Hepatocyte (in vitro differentiated cells): ENCODE measurements at regions not wholly inside any gene's neighbourhood (a gene's known extent, or its start where the extent isn't known, plus 50 kb on each side); places are given as distances from the start of the nearest gene placed in this dataset.

Source experiments
- DNase-seq: peaks from one replicate; pipeline ENCODE4 v3.0.0-alpha.2; 2016; ENCODE audit warnings: low spot score
- H2AFZ ChIP-seq: fragments of 200-600 bp; sonication (generic); 2 replicates; pipeline ENCODE4 v1.6.0; 2016; ENCODE audit warnings: antibody characterized with exemption, mild to moderate bottlenecking
- H3K27ac ChIP-seq: fragments of 200-600 bp; sonication (generic); 2 replicates; pipeline ENCODE4 v1.5.1; 2016; ENCODE audit warnings: mild to moderate bottlenecking
- H3K27me3 ChIP-seq: fragments of 200-600 bp; sonication (generic); 2 replicates; pipeline ENCODE4 v1.6.1; 2016
- H3K36me3 ChIP-seq: fragments of 200-600 bp; sonication (generic); replicated peaks from 2 replicates; pipeline ENCODE4 v1.5.1; 2016; ENCODE audit warnings: low read depth; ENCODE audit not compliant: insufficient read depth
- H3K4me1 ChIP-seq: fragments of 200-600 bp; sonication (generic); 2 replicates; pipeline ENCODE4 v1.5.1; 2016; ENCODE audit warnings: mild to moderate bottlenecking, moderate library complexity; ENCODE audit not compliant: insufficient read depth
- H3K4me2 ChIP-seq: fragments of 200-600 bp; sonication (generic); 2 replicates; pipeline ENCODE4 v1.6.0; 2016
- H3K4me3 ChIP-seq: fragments of 200-600 bp; sonication (generic); 2 replicates; pipeline ENCODE4 v1.5.1; 2016; ENCODE audit warnings: mild to moderate bottlenecking
- H3K79me2 ChIP-seq: fragments of 200-600 bp; sonication (generic); 2 replicates; pipeline ENCODE4 v1.6.0; 2017; ENCODE audit warnings: mild to moderate bottlenecking
- H3K9me2 ChIP-seq: fragments of 200-600 bp; sonication (generic); replicated peaks from 2 replicates; pipeline ENCODE4 v1.6.0; 2017; ENCODE audit warnings: mild to moderate bottlenecking; ENCODE audit not compliant: insufficient read depth
- H3K9me3 ChIP-seq: fragments of 200-600 bp; sonication (generic); 2 replicates; pipeline ENCODE4 v1.5.1; 2016; ENCODE audit warnings: low read depth, mild to moderate bottlenecking
- H4K20me1 ChIP-seq: fragments of 200-600 bp; sonication (generic); 2 replicates; pipeline ENCODE4 v1.6.0; 2016; ENCODE audit warnings: mild to moderate bottlenecking; ENCODE audit not compliant: insufficient read depth, poor library complexity, severe bottlenecking
- EZH2 ChIP-seq: fragments of 200-600 bp; sonication (generic); IDR thresholded peaks from 2 replicates; pipeline ENCODE4 v1.6.1; 2016; ENCODE audit warnings: antibody characterized with exemption, mild to moderate bottlenecking, borderline replicate concordance
- EZH2phosphoT487 ChIP-seq: fragments of 200-600 bp; sonication (generic); IDR thresholded peaks from one replicate; pipeline ENCODE4 v1.6.1; 2018; ENCODE audit warnings: antibody characterized with exemption, mild to moderate bottlenecking, low read depth, moderate library complexity; ENCODE audit not compliant: unreplicated experiment, severe bottlenecking
- WGBS: methylation state at CpG from one replicate; pipeline ENCODE4 v1.1.6; 2016; ENCODE audit warnings: low lambda C conversion rate; ENCODE audit errors: missing lambda C conversion rate; 5-methylcytosine and 5-hydroxymethylcytosine counted together
- TF ChIP-seq, protein P1 (sequence below): fragments of 200-600 bp; sonication (generic); IDR thresholded peaks from 2 replicates; pipeline ENCODE4 v1.5.1; 2016; ENCODE audit warnings: antibody characterized with exemption, mild to moderate bottlenecking; ENCODE audit not compliant: poor library complexity

DNA sequence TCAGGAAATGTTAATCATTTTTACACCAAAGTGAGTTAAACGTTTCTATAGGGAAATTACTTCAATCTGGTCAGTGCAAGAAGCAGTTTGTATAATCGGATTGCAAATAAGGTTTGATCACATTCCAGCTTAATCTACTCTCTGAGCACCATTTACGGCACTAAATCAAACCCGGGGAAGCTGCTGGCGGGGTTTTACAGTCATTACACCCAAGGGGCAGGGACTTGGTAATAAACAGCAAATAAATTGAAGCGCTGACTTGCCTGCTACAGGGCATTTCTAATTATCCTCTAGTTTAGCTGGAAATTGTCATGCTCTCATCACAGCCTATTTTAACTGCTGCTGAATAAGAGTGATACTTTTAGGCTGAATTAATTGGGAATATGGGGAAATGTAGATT is 152.1 kb upstream of the SOX21 start:
- no peak overlapping the region for H3K4me3 ChIP-seq
- H3K27me3 ChIP-seq, result peaks cover 17% of the 10 kb centered on the region
- no peaks in the 10 kb centered on the region for H3K79me2 ChIP-seq
- H2AFZ ChIP-seq, result no peak overlapping the region
- no peaks in the 10 kb centered on the region for H3K36me3 ChIP-seq
- DNase-seq, result no peak
- no peak for TF ChIP-seq EZH2phosphoT487
- TF ChIP-seq, protein P1, sequence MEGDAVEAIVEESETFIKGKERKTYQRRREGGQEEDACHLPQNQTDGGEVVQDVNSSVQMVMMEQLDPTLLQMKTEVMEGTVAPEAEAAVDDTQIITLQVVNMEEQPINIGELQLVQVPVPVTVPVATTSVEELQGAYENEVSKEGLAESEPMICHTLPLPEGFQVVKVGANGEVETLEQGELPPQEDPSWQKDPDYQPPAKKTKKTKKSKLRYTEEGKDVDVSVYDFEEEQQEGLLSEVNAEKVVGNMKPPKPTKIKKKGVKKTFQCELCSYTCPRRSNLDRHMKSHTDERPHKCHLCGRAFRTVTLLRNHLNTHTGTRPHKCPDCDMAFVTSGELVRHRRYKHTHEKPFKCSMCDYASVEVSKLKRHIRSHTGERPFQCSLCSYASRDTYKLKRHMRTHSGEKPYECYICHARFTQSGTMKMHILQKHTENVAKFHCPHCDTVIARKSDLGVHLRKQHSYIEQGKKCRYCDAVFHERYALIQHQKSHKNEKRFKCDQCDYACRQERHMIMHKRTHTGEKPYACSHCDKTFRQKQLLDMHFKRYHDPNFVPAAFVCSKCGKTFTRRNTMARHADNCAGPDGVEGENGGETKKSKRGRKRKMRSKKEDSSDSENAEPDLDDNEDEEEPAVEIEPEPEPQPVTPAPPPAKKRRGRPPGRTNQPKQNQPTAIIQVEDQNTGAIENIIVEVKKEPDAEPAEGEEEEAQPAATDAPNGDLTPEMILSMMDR, result no peak
- no peak for TF ChIP-seq EZH2
- H4K20me1 ChIP-seq, result no peaks in the 10 kb centered on the region
- H3K4me1 ChIP-seq, result no peaks in the 10 kb centered on the region
- 51% methylated on average over 6 of the region's 6 CpGs for WGBS
- no peaks in the 10 kb centered on the region for H3K9me2 ChIP-seq
- no peak overlapping the region for H3K27ac ChIP-seq
- H3K4me2 ChIP-seq, result no peak overlapping the region
- H3K9me3 ChIP-seq, result no peaks in the 10 kb centered on the region

DNA sequence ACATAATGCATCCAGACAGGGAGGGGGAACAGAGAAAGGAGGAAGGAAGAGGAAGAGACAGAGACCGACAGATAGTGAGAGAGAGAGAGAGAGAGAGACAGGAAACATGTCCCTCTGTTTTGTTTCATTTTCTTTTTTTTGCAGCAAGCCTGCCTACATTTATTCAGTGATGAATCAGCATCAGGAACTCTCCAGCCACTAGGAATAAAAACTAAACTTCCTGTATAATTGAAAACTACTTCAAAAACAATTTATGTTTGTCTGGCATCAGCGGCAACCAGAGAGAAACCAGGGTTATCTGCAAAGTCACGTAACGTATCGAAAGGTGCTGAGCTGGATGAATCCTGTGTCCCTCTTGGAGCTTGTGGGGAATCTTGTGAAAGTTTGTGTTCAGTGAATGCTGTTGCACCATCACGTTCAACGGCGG is 148.6 kb upstream of the SOX21 start:
- peaks cover 15% of the 10 kb centered on the region for H3K27me3 ChIP-seq
- peak overlapping the region; percentile 49 for H3K4me2 ChIP-seq
- TF ChIP-seq, protein P1, result no peak
- TF ChIP-seq EZH2phosphoT487 (no peak), EZH2 (no peak)
- no peaks in the 10 kb centered on the region for H3K79me2 ChIP-seq
- H3K9me2 ChIP-seq, result no peaks in the 10 kb centered on the region
- no peaks in the 10 kb centered on the region for H3K4me1 ChIP-seq
- peak overlapping the region; percentile 1 for H3K27ac ChIP-seq
- H3K4me3 ChIP-seq, result no peak overlapping the region
- no peaks in the 10 kb centered on the region for H4K20me1 ChIP-seq
- 61% methylated on average over 8 of the region's 8 CpGs for WGBS
- DNase-seq, result no peak
- H3K9me3 ChIP-seq, result no peaks in the 10 kb centered on the region
- H2AFZ ChIP-seq, result peak overlapping the region; percentile 13
- no peaks in the 10 kb centered on the region for H3K36me3 ChIP-seq

DNA sequence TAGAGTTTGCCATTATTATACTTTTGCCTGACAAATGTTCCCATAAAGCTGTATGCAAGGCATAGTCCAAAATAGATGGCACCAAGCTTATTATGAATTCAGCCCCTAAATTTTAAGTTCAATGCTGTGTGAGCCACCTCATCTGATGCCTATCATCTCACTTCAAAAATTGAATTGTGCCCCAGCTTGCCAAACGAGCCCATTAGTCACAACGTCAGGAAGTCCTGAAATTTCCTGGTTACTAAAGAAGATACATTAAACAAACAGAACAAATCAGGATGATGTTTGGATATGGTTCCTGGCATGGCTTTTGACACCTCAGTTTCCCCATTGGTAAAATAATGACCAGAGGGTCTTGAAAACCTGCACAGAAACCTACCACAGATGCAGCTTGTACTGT is 147.5 kb upstream of the SOX21 start:
- no peaks in the 10 kb centered on the region for H3K9me3 ChIP-seq
- WGBS, result 80% methylated on average over 2 of the region's 2 CpGs
- H4K20me1 ChIP-seq, result no peaks in the 10 kb centered on the region

DNA sequence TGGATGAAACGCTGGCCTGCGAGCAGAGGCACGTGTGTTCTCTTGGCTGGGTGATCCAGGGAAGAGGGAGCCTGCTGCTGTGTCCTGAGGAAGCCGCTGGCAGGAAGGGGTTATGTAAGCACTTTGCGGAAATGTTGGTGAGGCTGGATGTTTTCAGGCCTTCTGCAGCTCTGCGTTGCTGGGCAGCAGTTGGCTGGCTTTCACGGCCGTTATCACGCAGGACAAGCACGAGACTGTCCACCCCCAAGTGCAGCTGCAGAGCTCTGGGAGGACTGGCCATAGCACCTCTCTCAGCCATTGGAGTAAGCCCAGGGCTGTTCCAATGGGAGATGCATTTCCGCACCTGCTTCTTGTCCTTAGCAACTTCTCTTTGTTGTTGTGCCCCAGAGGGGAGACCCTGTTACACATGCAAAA is 146.9 kb upstream of the SOX21 start:
- H3K9me2 ChIP-seq, result no peaks in the 10 kb centered on the region
- no peaks in the 10 kb centered on the region for H3K4me1 ChIP-seq
- H4K20me1 ChIP-seq, result no peaks in the 10 kb centered on the region
- no peak overlapping the region for H3K4me2 ChIP-seq
- no peaks in the 10 kb centered on the region for H3K9me3 ChIP-seq
- no peak overlapping the region for H3K27ac ChIP-seq
- 64% methylated on average over 11 of the region's 11 CpGs for WGBS
- no peaks in the 10 kb centered on the region for H3K79me2 ChIP-seq
- H3K4me3 ChIP-seq, result no peak overlapping the region
- TF ChIP-seq EZH2phosphoT487, result no peak
- TF ChIP-seq, protein P1, result no peak
- TF ChIP-seq EZH2, result no peak
- H3K27me3 ChIP-seq, result peaks cover 8% of the 10 kb centered on the region
- peak; percentile 30 for DNase-seq
- no peaks in the 10 kb centered on the region for H3K36me3 ChIP-seq
- H2AFZ ChIP-seq, result no peak overlapping the region

More for the DNA sequence above, 147.5 kb upstream of the SOX21 start:
- Histone ChIP-seq H3K4me1 (no peaks in the 10 kb centered on the region), H3K79me2 (no peaks in the 10 kb centered on the region), H3K4me2 (no peak overlapping the region), H2AFZ (no peak overlapping the region), H3K9me2 (no peaks in the 10 kb centered on the region), H3K4me3 (no peak overlapping the region), H3K27ac (no peak overlapping the region), H3K27me3 (peaks cover 8% of the 10 kb centered on the region), H3K36me3 (no peaks in the 10 kb centered on the region)
- no peak for DNase-seq
- TF ChIP-seq EZH2phosphoT487 (no peak), EZH2 (no peak)
